MV-4-11 (cell line): ENCODE measurements at regions not wholly inside any gene's neighbourhood (a gene's known extent, or its start where the extent isn't known, plus 50 kb on each side); places are given as distances from the start of the nearest gene placed in this dataset.

ENCODE experiments used
- DNase-seq: peaks from one replicate; lab custom pipeline; 2025; lab: John Stamatoyannopoulos, UW

GRCh38 chr1:38571726-38572125 is 287.8 kb downstream of the RRAGC start:
- no peak for DNase-seq

GRCh38 chr1:38570657-38570975 is 289.0 kb downstream of the RRAGC start:
- DNase-seq = no peak

- DNase-seq = no peak
Measured at GRCh38 chr1:38569932-38570656, 289.5 kb downstream of the RRAGC start.

- no peak for DNase-seq
Measured at GRCh38 chr1:38568061-38568857, 291.3 kb downstream of the RRAGC start.

GRCh38 chr1:38567401-38567800 is 292.2 kb downstream of the RRAGC start:
- no peak for DNase-seq

GRCh38 chr1:38565020-38565491 is 294.5 kb downstream of the RRAGC start:
- no peak for DNase-seq

GRCh38 chr1:38563942-38564735 is 295.4 kb downstream of the RRAGC start:
- DNase-seq = no peak

GRCh38 chr1:38561725-38562124 is 297.8 kb downstream of the RRAGC start:
- DNase-seq = no peak

- no peak for DNase-seq
Measured at GRCh38 chr1:38561110-38561509, 298.5 kb downstream of the RRAGC start.

- no peak for DNase-seq
Measured at GRCh38 chr1:38560457-38560856, 299.1 kb downstream of the RRAGC start.

- DNase-seq = peak; percentile 45
Measured at GRCh38 chr1:38559446-38560165, 300.0 kb downstream of the RRAGC start.

- DNase-seq = peak; percentile 37
Measured at GRCh38 chr1:38558500-38559445, 300.8 kb downstream of the RRAGC start.

- DNase-seq = no peak
Measured at GRCh38 chr1:38558055-38558454, 301.5 kb downstream of the RRAGC start.

GRCh38 chr1:38555594-38555993 is 304.0 kb downstream of the RRAGC start:
- DNase-seq = no peak

GRCh38 chr1:38555130-38555529 is 304.4 kb downstream of the RRAGC start:
- no peak for DNase-seq

- no peak for DNase-seq
Measured at GRCh38 chr1:38551318-38552307, 308.0 kb downstream of the RRAGC start.

GRCh38 chr1:38549191-38549590 is 310.4 kb downstream of the RRAGC start:
- no peak for DNase-seq

GRCh38 chr1:38547321-38547720 is 312.3 kb downstream of the RRAGC start:
- no peak for DNase-seq

- no peak for DNase-seq
Measured at GRCh38 chr1:38546636-38547035, 312.9 kb downstream of the RRAGC start.

- no peak for DNase-seq
Measured at GRCh38 chr1:38541223-38541622, 318.3 kb downstream of the RRAGC start.
